Neural crest cell (in vitro differentiated cells): ENCODE measurements at regions not wholly inside any gene's neighbourhood (a gene's known extent, or its start where the extent isn't known, plus 50 kb on each side); places are given as distances from the start of the nearest gene placed in this dataset.

ENCODE experiments used
- DNase-seq: peaks from one replicate; pipeline ENCODE4 v3.0.0; 2021; ENCODE audit warnings: low read depth, mixed read lengths, low spot score
- H3K27ac Mint-ChIP-seq: one replicate; pipeline ENCODE4 v1.8.0; 2021; ENCODE audit warnings: mild to moderate bottlenecking, mixed read lengths; ENCODE audit not compliant: unreplicated experiment
- H3K27me3 Mint-ChIP-seq: 2 replicates; pipeline ENCODE4 v1.8.0; 2021; ENCODE audit warnings: low read depth, mild to moderate bottlenecking, mixed read lengths
- H3K36me3 Mint-ChIP-seq: 2 replicates; pipeline ENCODE4 v1.8.0; 2021; ENCODE audit warnings: low read depth, mild to moderate bottlenecking, mixed read lengths
- H3K4me1 Mint-ChIP-seq: 2 replicates; pipeline ENCODE4 v1.8.0; 2021; ENCODE audit warnings: mixed read lengths
- H3K4me3 Mint-ChIP-seq: one replicate; pipeline ENCODE4 v1.8.0; 2021; ENCODE audit warnings: mild to moderate bottlenecking, mixed read lengths
- H3K9me3 Mint-ChIP-seq: 2 replicates; pipeline ENCODE4 v1.8.0; 2021; ENCODE audit warnings: mixed read lengths
- CTCF ChIP-seq: fragments of 200-600 bp; sonication (generic); conservative IDR thresholded peaks from 2 replicates; pipeline ENCODE4 v1.5.0; 2021; ENCODE audit warnings: antibody characterized with exemption, mild to moderate bottlenecking

- DNase-seq, result no peak
- Mint-ChIP-seq H3K4me3 (no peak overlapping the region), H3K36me3 (no peaks in the 10 kb centered on the region), H3K27ac (no peak overlapping the region), H3K9me3 (no peaks in the 10 kb centered on the region), H3K4me1 (no peaks in the 10 kb centered on the region), H3K27me3 (no peaks in the 10 kb centered on the region)
- no peak for TF ChIP-seq CTCF
Observed at GRCh38 chr1:164061528-164061927, 497.5 kb upstream of the PBX1 start.

- TF ChIP-seq CTCF, result no peak
- no peak overlapping the region for H3K4me3 Mint-ChIP-seq
- H3K9me3 Mint-ChIP-seq, result peaks cover 6% of the 10 kb centered on the region
- H3K27ac Mint-ChIP-seq, result no peak overlapping the region
- no peaks in the 10 kb centered on the region for H3K27me3 Mint-ChIP-seq
- H3K36me3 Mint-ChIP-seq, result peaks cover 2% of the 10 kb centered on the region
- no peaks in the 10 kb centered on the region for H3K4me1 Mint-ChIP-seq
- no peak for DNase-seq
Observed at GRCh38 chr1:164064501-164064900, 494.5 kb upstream of the PBX1 start.

GRCh38 chr1:164071288-164071687 is 487.7 kb upstream of the PBX1 start:
- Mint-ChIP-seq H3K4me3 (no peak overlapping the region), H3K27ac (no peak overlapping the region), H3K9me3 (peaks cover 22% of the 10 kb centered on the region), H3K36me3 (peaks cover 9% of the 10 kb centered on the region), H3K4me1 (no peaks in the 10 kb centered on the region), H3K27me3 (no peaks in the 10 kb centered on the region)
- no peak for TF ChIP-seq CTCF
- DNase-seq, result no peak

GRCh38 chr1:164086832-164087231 is 472.2 kb upstream of the PBX1 start:
- Mint-ChIP-seq H3K4me3 (no peak overlapping the region), H3K4me1 (no peaks in the 10 kb centered on the region), H3K27ac (no peak overlapping the region), H3K9me3 (no peaks in the 10 kb centered on the region), H3K36me3 (peaks cover 2% of the 10 kb centered on the region), H3K27me3 (no peaks in the 10 kb centered on the region)
- no peak for DNase-seq
- TF ChIP-seq CTCF, result no peak

GRCh38 chr1:164087906-164088453 is 471.0 kb upstream of the PBX1 start:
- H3K4me3 Mint-ChIP-seq, result no peak overlapping the region
- DNase-seq, result no peak
- peaks cover 2% of the 10 kb centered on the region for H3K36me3 Mint-ChIP-seq
- no peaks in the 10 kb centered on the region for H3K4me1 Mint-ChIP-seq
- TF ChIP-seq CTCF, result no peak
- H3K27ac Mint-ChIP-seq, result no peak overlapping the region
- H3K27me3 Mint-ChIP-seq, result no peaks in the 10 kb centered on the region
- H3K9me3 Mint-ChIP-seq, result peaks cover 4% of the 10 kb centered on the region
